ENCODE measurements at regions not wholly inside any gene's neighbourhood (a gene's known extent, or its start where the extent isn't known, plus 50 kb on each side); places are given as distances from the start of the nearest gene placed in this dataset.

GRCh38 chr2:13916066-13916465 is 716.5 kb upstream of the LRATD1 start:
- intact Hi-C loops (cut with DNase I; ENCODE audit: low total_unique reads), result no loop called here
- Histone ChIP-seq H3K4me1 (no peaks in the 10 kb centered on the region), H3K27ac (no peak overlapping the region), H3K27me3 (no peaks in the 10 kb centered on the region), H3K9me3 (no peaks in the 10 kb centered on the region), H3K36me3 (no peaks in the 10 kb centered on the region), H3K4me3 (no peak overlapping the region)
- TF ChIP-seq CTCF (IDR thresholded peaks at IDR 0.05), result no peak
- DNase-seq, result no peak

- DNase-seq, result no peak
- Histone ChIP-seq H3K4me3 (no peak overlapping the region), H3K27me3 (no peaks in the 10 kb centered on the region), H3K27ac (no peak overlapping the region), H3K9me3 (no peaks in the 10 kb centered on the region), H3K36me3 (no peaks in the 10 kb centered on the region), H3K4me1 (no peaks in the 10 kb centered on the region)
- intact Hi-C loops (cut with DNase I; ENCODE audit: low total_unique reads), result no loop called here
- no peak for TF ChIP-seq CTCF (IDR thresholded peaks at IDR 0.05)
Observed at GRCh38 chr2:13917958-13918357, 714.6 kb upstream of the LRATD1 start.

GRCh38 chr2:13919981-13920382 is 712.5 kb upstream of the LRATD1 start:
- H3K27ac ChIP-seq, result no peak overlapping the region
- intact Hi-C loops (cut with DNase I; ENCODE audit: low total_unique reads), result no loop called here
- H3K36me3 ChIP-seq, result no peaks in the 10 kb centered on the region
- no peaks in the 10 kb centered on the region for H3K9me3 ChIP-seq
- TF ChIP-seq CTCF (IDR thresholded peaks at IDR 0.05), result no peak
- no peaks in the 10 kb centered on the region for H3K27me3 ChIP-seq
- no peak for DNase-seq
- no peak overlapping the region for H3K4me3 ChIP-seq
- no peaks in the 10 kb centered on the region for H3K4me1 ChIP-seq

GRCh38 chr2:13921245-13921644 is 711.3 kb upstream of the LRATD1 start:
- no peak overlapping the region for H3K4me3 ChIP-seq
- H3K9me3 ChIP-seq, result no peaks in the 10 kb centered on the region
- TF ChIP-seq CTCF (IDR thresholded peaks at IDR 0.05), result no peak
- intact Hi-C loops (cut with DNase I; ENCODE audit: low total_unique reads), result no loop called here
- H3K4me1 ChIP-seq, result no peaks in the 10 kb centered on the region
- H3K27me3 ChIP-seq, result no peaks in the 10 kb centered on the region
- DNase-seq, result no peak
- no peak overlapping the region for H3K27ac ChIP-seq
- H3K36me3 ChIP-seq, result no peaks in the 10 kb centered on the region

- no peak overlapping the region for H3K27ac ChIP-seq
- H3K4me1 ChIP-seq, result no peaks in the 10 kb centered on the region
- no peak overlapping the region for H3K4me3 ChIP-seq
- intact Hi-C loops (cut with DNase I; ENCODE audit: low total_unique reads), result no loop called here
- no peaks in the 10 kb centered on the region for H3K9me3 ChIP-seq
- DNase-seq, result no peak
- no peaks in the 10 kb centered on the region for H3K36me3 ChIP-seq
- TF ChIP-seq CTCF (IDR thresholded peaks at IDR 0.05), result no peak
- H3K27me3 ChIP-seq, result no peaks in the 10 kb centered on the region
Observed at GRCh38 chr2:13923823-13924222, 708.7 kb upstream of the LRATD1 start.

GRCh38 chr2:13942111-13942510 is 690.4 kb upstream of the LRATD1 start:
- no peak for TF ChIP-seq CTCF (IDR thresholded peaks at IDR 0.05)
- no peak overlapping the region for H3K4me3 ChIP-seq
- H3K27me3 ChIP-seq, result no peaks in the 10 kb centered on the region
- no peak for DNase-seq
- H3K36me3 ChIP-seq, result no peaks in the 10 kb centered on the region
- H3K9me3 ChIP-seq, result no peaks in the 10 kb centered on the region
- H3K4me1 ChIP-seq, result no peaks in the 10 kb centered on the region
- no peak overlapping the region for H3K27ac ChIP-seq
- intact Hi-C loops (cut with DNase I; ENCODE audit: low total_unique reads), result no loop called here

All from tibial artery (tissue), 4 donors.